ENCODE measurements at regions not wholly inside any gene's neighbourhood (a gene's known extent, or its start where the extent isn't known, plus 50 kb on each side); places are given as distances from the start of the nearest gene placed in this dataset.

DNA sequence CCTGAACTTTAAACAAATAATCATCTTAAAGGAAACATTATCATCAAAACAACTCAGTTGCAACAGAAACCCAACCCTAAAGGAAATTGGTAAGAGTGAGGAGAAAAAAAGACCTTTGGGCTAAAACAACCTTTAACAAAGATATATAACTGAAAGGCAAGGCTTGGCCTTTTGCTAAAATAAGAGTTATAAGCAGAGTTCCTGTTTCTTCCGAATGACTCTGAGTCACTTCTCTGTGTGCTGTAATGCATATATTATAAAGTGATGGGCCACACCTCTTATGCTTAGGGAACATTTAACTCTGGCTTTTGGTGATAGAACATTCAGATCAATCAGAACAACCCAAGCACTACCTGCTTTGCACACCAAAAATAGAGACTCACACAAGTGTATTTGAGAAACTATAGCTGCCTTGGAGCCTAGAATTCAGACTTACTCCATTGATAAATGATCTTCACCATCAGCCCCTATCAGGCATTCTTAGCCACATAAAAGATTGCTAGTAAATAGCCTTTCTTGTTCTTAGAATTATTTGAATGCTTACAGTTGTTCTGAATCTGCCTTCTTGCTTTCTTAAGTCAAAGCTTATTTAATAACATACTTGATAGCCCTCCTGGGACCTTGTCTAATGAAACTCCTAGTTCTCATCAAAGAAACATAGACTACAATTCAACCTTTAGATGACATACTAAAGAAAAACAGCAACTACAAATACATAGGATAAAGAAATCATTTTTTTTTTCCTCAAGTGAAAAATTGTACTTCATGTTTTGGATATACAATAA, 294.2 kb upstream of the SEMA6D start:
- dilution Hi-C loops (cut with HindIII; ENCODE audit: low sequenced_read_pairs, unreplicated experiment) (no loop called here), in situ Hi-C loops (cut with MboI; ENCODE audit: low sequenced_read_pairs) (no loop called here), intact Hi-C loops (cut with micrococcal nuclease) (no loop called here)
- POLR2A ChIA-PET (ENCODE audit: unreplicated experiment), result no interaction called here
- Histone ChIP-seq H2BK120ac (ENCODE audit: low read depth, low read length) (peak overlapping the region; percentile 68; the same call in 1 of the 2 replicates), H2AK5ac (ENCODE audit: low read depth, low read length) (no peak overlapping the region), H2BK20ac (ENCODE audit: low read depth, low read length) (peak overlapping the region; percentile 78), H3K27me3 (ENCODE audit: control insufficient read depth, insufficient read depth, low read length) (no peaks in the 10 kb centered on the region), H3K4me1 (ENCODE audit: control insufficient read depth, insufficient read depth, low read length) (peaks cover 7% of the 10 kb centered on the region), H3K18ac (ENCODE audit: low read depth, low read length) (peak overlapping the region; percentile 93), H3K36me3 (ENCODE audit: control insufficient read depth, insufficient read depth, low read length) (no peaks in the 10 kb centered on the region), H3K9me3 (ENCODE audit: control insufficient read depth, insufficient read depth, low read length) (no peaks in the 10 kb centered on the region), H2BK15ac (ENCODE audit: low read depth, low read length) (no peak overlapping the region), H4K20me1 (ENCODE audit: insufficient read depth, low read length) (no peaks in the 10 kb centered on the region), H2AK9ac (replicated peaks; ENCODE audit: low read depth, low read length, poor library complexity) (no peak overlapping the region), H4K8ac (ENCODE audit: low read depth in 2 of 2, low read length in 2 of 2) (peak overlapping the region in 1 of 2 experiments; percentile 61; a peak in 3 of 4 replicates), H3K9ac (ENCODE audit: low read depth, low read length) (no peak overlapping the region; the same call in 1 of the 2 replicates), H2AFZ (replicated peaks; ENCODE audit: low read length, poor library complexity) (no peak overlapping the region), H3K27ac (ENCODE audit: insufficient read depth, low read length) (no peak overlapping the region), H3K4ac (ENCODE audit: low read depth, low read length) (peak overlapping the region; percentile 43; the same call in 1 of the 2 replicates), H4K91ac (ENCODE audit: insufficient read depth, low read depth, low read length) (0 out of 2 replicates have a peak overlapping the region, but pooled peaks have one; percentile 54), H4K5ac (ENCODE audit: low read depth, low read length) (peak overlapping the region; percentile 90; the same call in 1 of the 2 replicates), H3K4me2 (ENCODE audit: low read depth, low read length) (peak overlapping the region; percentile 55; the same call in 1 of the 2 replicates), H3K14ac (replicated peaks; ENCODE audit: low read depth, low read length) (peak overlapping the region; percentile 71; the same call in 1 of the 2 replicates), H2BK5ac (ENCODE audit: low read depth, low read length, poor library complexity, severe bottlenecking) (peak overlapping the region; percentile 61), H3K79me1 (ENCODE audit: low read depth in 1 of 2, low read length in 2 of 2) (no peaks in the 10 kb centered on the region), H3K23ac (ENCODE audit: low read depth, low read length) (peak overlapping the region; percentile 39; the same call in 1 of the 2 replicates), H3K56ac (ENCODE audit: extremely low read depth, insufficient read depth, low read length) (no peak overlapping the region), H3K4me3 (ENCODE audit: insufficient read depth, low read depth, low read length) (no peak overlapping the region), H3K9me1 (ENCODE audit: insufficient read depth, low read length) (peaks cover 3% of the 10 kb centered on the region; the same call in 1 of the 2 replicates)
- no TSS peak for BruUV-seq (replicated peaks)
- peak; percentile 80 for ATAC-seq (ENCODE audit: low read depth)
- DNase-seq, result peak; percentile 42
- no CpG with 5 or more reads among the region's 1 CpG for whole genome bisulfite sequencing, 2 experiments (ENCODE audit: extremely low coverage in 2 of 2, insufficient read length in 1 of 2)
- TF ChIP-seq CHD1 (IDR thresholded peaks at IDR 0.05; ENCODE audit: low read depth, low read length), result no peak
- TF ChIP-seq, protein P1, sequence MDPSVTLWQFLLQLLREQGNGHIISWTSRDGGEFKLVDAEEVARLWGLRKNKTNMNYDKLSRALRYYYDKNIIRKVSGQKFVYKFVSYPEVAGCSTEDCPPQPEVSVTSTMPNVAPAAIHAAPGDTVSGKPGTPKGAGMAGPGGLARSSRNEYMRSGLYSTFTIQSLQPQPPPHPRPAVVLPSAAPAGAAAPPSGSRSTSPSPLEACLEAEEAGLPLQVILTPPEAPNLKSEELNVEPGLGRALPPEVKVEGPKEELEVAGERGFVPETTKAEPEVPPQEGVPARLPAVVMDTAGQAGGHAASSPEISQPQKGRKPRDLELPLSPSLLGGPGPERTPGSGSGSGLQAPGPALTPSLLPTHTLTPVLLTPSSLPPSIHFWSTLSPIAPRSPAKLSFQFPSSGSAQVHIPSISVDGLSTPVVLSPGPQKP (IDR thresholded peaks at IDR 0.05; ENCODE audit: borderline replicate concordance, low read depth, low read length), result no peak
- peak; percentile 14; the same call in 1 of the 2 replicates for TF ChIP-seq FOS (IDR thresholded peaks at IDR 0.05; ENCODE audit: low read depth, low read length)
- no peak for TF ChIP-seq RFX5 (IDR thresholded peaks at IDR 0.05; ENCODE audit: low read depth, low read length)
- TF ChIP-seq CEBPB (IDR thresholded peaks at IDR 0.05; ENCODE audit: low read depth, low read length), result no peak
- no peak for TF ChIP-seq MXI1 (IDR thresholded peaks at IDR 0.05; ENCODE audit: borderline replicate concordance, low read depth, low read length)
- CTCF ChIA-PET, result interaction anchor here (0.5 to 1.0 kb wide), 2 partner anchors 362 to 566 kb away, joined by 3 to 4 read pairs; no protein-coding TSS in a partner anchor

All from IMR-90 (cell line).